ENCODE measurements at regions not wholly inside any gene's neighbourhood (a gene's known extent, or its start where the extent isn't known, plus 50 kb on each side); places are given as distances from the start of the nearest gene placed in this dataset.

DNA sequence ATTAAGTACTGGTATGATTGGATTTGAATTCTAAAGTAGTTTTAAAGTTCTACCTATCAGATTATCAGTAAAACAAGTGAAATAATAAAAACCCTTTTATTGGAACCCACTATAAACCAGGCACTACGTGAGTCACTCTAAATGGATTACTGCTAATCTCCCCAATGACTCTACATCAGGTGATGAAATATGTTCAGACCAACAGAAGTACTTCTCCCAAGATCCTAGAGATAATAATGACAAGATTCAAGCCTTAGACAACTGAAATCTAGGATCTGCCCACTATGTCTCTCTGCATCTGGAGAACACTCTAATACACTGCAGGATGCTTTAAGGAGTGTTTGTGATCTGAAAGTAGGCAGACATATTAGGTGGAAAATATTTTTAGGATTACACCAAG lies 652.1 kb upstream of the CHORDC1 start:
- Mint-ChIP-seq H3K27ac (no peak overlapping the region), H3K4me3 (no peak overlapping the region), H3K9me3 (no peaks in the 10 kb centered on the region), H3K27me3 (no peaks in the 10 kb centered on the region), H3K4me1 (no peaks in the 10 kb centered on the region), H3K36me3 (no peaks in the 10 kb centered on the region)

- Mint-ChIP-seq H3K4me1 (no peaks in the 10 kb centered on the region), H3K27me3 (no peaks in the 10 kb centered on the region), H3K9me3 (no peaks in the 10 kb centered on the region), H3K27ac (no peak overlapping the region), H3K36me3 (no peaks in the 10 kb centered on the region), H3K4me3 (no peak overlapping the region)
These were observed 651.4 kb upstream of the CHORDC1 start for GRCh38 chr11:90874281-90874680.

- Mint-ChIP-seq H3K9me3 (no peaks in the 10 kb centered on the region), H3K27me3 (no peaks in the 10 kb centered on the region), H3K36me3 (no peaks in the 10 kb centered on the region), H3K4me1 (no peaks in the 10 kb centered on the region), H3K4me3 (no peak overlapping the region), H3K27ac (no peak overlapping the region)
These were observed 644.6 kb upstream of the CHORDC1 start for GRCh38 chr11:90867416-90867815.

- Mint-ChIP-seq H3K4me1 (no peaks in the 10 kb centered on the region), H3K36me3 (no peaks in the 10 kb centered on the region), H3K27me3 (no peaks in the 10 kb centered on the region), H3K27ac (no peak overlapping the region), H3K9me3 (peaks cover 5% of the 10 kb centered on the region), H3K4me3 (no peak overlapping the region)
These were observed 633.9 kb upstream of the CHORDC1 start for GRCh38 chr11:90856790-90857189.

DNA sequence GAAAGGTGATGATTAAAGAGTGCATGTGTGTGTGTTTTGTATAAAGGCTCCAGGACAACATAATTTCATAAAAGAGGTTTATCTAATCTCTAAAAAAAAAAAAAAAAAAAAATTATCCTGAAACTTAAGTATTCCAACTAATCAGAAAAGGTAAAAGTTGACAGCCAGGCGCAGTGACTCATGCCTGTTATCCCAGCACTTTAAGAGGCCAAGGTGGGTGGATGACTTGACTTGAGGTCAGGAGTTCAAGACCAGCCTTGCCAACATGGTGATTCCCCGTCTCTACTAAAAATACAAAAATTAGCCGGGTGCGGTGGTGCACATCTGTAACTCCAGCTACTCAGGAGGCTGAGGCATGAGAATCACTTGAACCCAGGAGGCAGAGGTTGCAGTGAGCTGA lies 632.7 kb upstream of the CHORDC1 start:
- no peaks in the 10 kb centered on the region for H3K36me3 Mint-ChIP-seq
- no peak overlapping the region for H3K4me3 Mint-ChIP-seq
- no peaks in the 10 kb centered on the region for H3K4me1 Mint-ChIP-seq
- H3K27me3 Mint-ChIP-seq, result no peaks in the 10 kb centered on the region
- H3K9me3 Mint-ChIP-seq, result peaks cover 3% of the 10 kb centered on the region
- H3K27ac Mint-ChIP-seq, result no peak overlapping the region

- no peak overlapping the region for H3K4me3 Mint-ChIP-seq
- H3K9me3 Mint-ChIP-seq, result peaks cover 5% of the 10 kb centered on the region
- H3K36me3 Mint-ChIP-seq, result no peaks in the 10 kb centered on the region
- H3K27me3 Mint-ChIP-seq, result no peaks in the 10 kb centered on the region
- no peaks in the 10 kb centered on the region for H3K4me1 Mint-ChIP-seq
- H3K27ac Mint-ChIP-seq, result no peak overlapping the region
These were observed 628.3 kb upstream of the CHORDC1 start for GRCh38 chr11:90851196-90851595.

DNA sequence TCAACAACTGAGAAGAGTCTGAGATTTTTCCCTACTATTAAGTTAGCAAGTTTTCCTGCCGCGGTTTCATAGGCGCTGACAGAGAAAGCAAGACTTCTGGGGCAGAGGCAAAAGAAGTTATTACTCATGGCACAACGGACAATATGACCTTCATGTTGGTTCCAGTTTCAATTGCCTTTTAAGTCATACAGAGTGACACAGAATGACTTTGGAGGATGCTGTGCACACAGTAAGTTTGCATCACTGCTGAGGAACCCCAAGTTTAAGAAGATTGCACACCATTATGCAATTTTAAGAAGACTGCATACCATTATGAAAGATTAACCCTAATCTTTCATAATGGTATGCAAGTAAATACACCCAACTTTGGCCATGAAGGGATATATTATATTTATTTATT lies 626.5 kb upstream of the CHORDC1 start:
- Mint-ChIP-seq H3K27me3 (no peaks in the 10 kb centered on the region), H3K4me1 (no peaks in the 10 kb centered on the region), H3K27ac (no peak overlapping the region), H3K36me3 (no peaks in the 10 kb centered on the region), H3K4me3 (no peak overlapping the region), H3K9me3 (peaks cover 5% of the 10 kb centered on the region)

DNA sequence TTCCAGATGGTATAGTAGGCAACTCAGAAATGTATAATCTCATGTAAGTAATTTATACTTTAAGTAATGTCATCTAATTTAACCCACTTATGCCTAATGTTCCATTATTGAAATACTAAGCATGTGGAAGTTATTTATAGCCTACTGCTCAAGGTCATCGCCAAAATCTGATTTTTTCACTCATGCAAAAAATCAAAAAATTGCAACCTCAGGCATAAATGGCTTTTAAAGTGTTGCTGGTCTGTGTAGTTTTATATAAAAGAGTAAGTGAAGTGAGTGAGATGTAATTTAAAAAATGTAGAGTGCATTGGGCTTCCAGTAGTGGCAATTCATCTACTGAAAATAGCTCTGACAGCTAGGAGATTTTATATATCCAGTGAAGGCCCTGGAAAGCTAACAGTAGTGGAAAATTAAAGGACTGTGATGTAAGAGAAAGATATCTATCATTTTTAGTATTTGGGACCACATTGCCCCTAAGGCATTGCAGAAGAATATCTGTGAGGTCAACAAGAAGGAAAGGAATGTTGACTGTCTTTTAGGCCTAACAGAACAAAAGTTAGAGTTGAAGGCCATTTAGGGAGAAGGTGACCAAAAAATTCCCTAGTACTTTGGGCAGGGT lies 624.5 kb upstream of the CHORDC1 start:
- H3K27ac Mint-ChIP-seq, result no peak overlapping the region
- H3K27me3 Mint-ChIP-seq, result no peaks in the 10 kb centered on the region
- H3K36me3 Mint-ChIP-seq, result no peaks in the 10 kb centered on the region
- H3K4me3 Mint-ChIP-seq, result no peak overlapping the region
- no peaks in the 10 kb centered on the region for H3K4me1 Mint-ChIP-seq
- H3K9me3 Mint-ChIP-seq, result peaks cover 5% of the 10 kb centered on the region

- no peaks in the 10 kb centered on the region for H3K4me1 Mint-ChIP-seq
- H3K27me3 Mint-ChIP-seq, result no peaks in the 10 kb centered on the region
- no peak overlapping the region for H3K4me3 Mint-ChIP-seq
- no peak overlapping the region for H3K27ac Mint-ChIP-seq
- peaks cover 5% of the 10 kb centered on the region for H3K9me3 Mint-ChIP-seq
- no peaks in the 10 kb centered on the region for H3K36me3 Mint-ChIP-seq
These were observed 623.8 kb upstream of the CHORDC1 start for GRCh38 chr11:90846628-90847027.

DNA sequence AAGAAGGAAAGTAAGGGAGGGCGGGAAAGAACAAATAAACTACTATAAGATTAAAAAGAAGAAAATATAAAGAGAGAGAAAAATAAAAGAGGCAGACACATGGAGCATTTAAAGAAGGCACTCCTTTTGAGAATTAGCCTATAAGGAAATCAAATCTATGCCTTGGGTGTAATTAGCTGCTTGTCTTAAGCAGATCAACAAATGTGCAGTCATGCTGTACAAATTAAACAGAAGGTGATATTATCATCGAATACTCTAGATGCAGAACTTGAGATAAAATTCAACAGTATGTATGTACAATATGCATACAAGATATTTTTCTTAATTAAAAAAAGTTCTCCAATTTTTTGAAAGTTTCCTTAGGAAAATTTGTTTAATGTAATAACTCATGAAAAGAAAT lies 623.0 kb upstream of the CHORDC1 start:
- peaks cover 8% of the 10 kb centered on the region for H3K9me3 Mint-ChIP-seq
- H3K27me3 Mint-ChIP-seq, result no peaks in the 10 kb centered on the region
- H3K36me3 Mint-ChIP-seq, result no peaks in the 10 kb centered on the region
- H3K4me3 Mint-ChIP-seq, result no peak overlapping the region
- no peak overlapping the region for H3K27ac Mint-ChIP-seq
- no peaks in the 10 kb centered on the region for H3K4me1 Mint-ChIP-seq

- H3K4me3 Mint-ChIP-seq, result no peak overlapping the region
- H3K9me3 Mint-ChIP-seq, result peaks cover 8% of the 10 kb centered on the region
- no peak overlapping the region for H3K27ac Mint-ChIP-seq
- H3K36me3 Mint-ChIP-seq, result no peaks in the 10 kb centered on the region
- H3K4me1 Mint-ChIP-seq, result no peaks in the 10 kb centered on the region
- no peaks in the 10 kb centered on the region for H3K27me3 Mint-ChIP-seq
These were observed 622.3 kb upstream of the CHORDC1 start for GRCh38 chr11:90845126-90845525.

- Mint-ChIP-seq H3K27ac (no peak overlapping the region), H3K4me3 (no peak overlapping the region), H3K9me3 (peaks cover 8% of the 10 kb centered on the region), H3K36me3 (no peaks in the 10 kb centered on the region), H3K27me3 (no peaks in the 10 kb centered on the region), H3K4me1 (no peaks in the 10 kb centered on the region)
These were observed 621.2 kb upstream of the CHORDC1 start for GRCh38 chr11:90844041-90844440.

GRCh38 chr11:90842681-90843080 lies 619.8 kb upstream of the CHORDC1 start:
- Mint-ChIP-seq H3K4me1 (no peaks in the 10 kb centered on the region), H3K27ac (no peak overlapping the region), H3K4me3 (no peak overlapping the region), H3K9me3 (peaks cover 12% of the 10 kb centered on the region), H3K27me3 (no peaks in the 10 kb centered on the region), H3K36me3 (no peaks in the 10 kb centered on the region)

GRCh38 chr11:90840071-90840470 lies 617.2 kb upstream of the CHORDC1 start:
- no peaks in the 10 kb centered on the region for H3K36me3 Mint-ChIP-seq
- H3K27ac Mint-ChIP-seq, result no peak overlapping the region
- H3K9me3 Mint-ChIP-seq, result peaks cover 8% of the 10 kb centered on the region
- no peaks in the 10 kb centered on the region for H3K4me1 Mint-ChIP-seq
- no peaks in the 10 kb centered on the region for H3K27me3 Mint-ChIP-seq
- H3K4me3 Mint-ChIP-seq, result no peak overlapping the region

GRCh38 chr11:90836031-90836430 lies 613.2 kb upstream of the CHORDC1 start:
- H3K9me3 Mint-ChIP-seq, result peaks cover 9% of the 10 kb centered on the region
- H3K4me3 Mint-ChIP-seq, result no peak overlapping the region
- no peak overlapping the region for H3K27ac Mint-ChIP-seq
- H3K4me1 Mint-ChIP-seq, result no peaks in the 10 kb centered on the region
- no peaks in the 10 kb centered on the region for H3K27me3 Mint-ChIP-seq
- H3K36me3 Mint-ChIP-seq, result no peaks in the 10 kb centered on the region

DNA sequence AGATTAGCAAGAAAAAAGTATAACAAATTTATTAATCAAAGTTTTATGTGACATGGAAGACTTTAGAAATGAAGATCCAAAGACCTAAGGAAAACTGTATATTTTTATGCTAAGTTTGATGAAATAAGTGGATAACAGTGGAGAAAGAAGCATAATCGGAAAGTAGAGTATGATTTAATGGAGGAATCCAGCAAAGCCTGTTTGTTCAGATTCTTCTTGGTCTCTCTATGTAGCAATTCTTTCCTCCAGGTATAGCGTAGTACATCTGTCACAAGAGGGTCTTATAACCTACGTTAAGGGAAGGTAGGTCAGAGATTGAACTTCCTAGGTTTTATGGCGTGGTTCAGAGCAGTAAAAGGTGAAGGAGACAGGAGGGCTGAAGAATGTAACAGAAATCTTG lies 600.6 kb upstream of the CHORDC1 start:
- H3K27me3 Mint-ChIP-seq, result no peaks in the 10 kb centered on the region
- H3K9me3 Mint-ChIP-seq, result peaks cover 17% of the 10 kb centered on the region
- H3K36me3 Mint-ChIP-seq, result peaks cover 2% of the 10 kb centered on the region
- no peak overlapping the region for H3K27ac Mint-ChIP-seq
- no peaks in the 10 kb centered on the region for H3K4me1 Mint-ChIP-seq
- H3K4me3 Mint-ChIP-seq, result no peak overlapping the region

- H3K9me3 Mint-ChIP-seq, result peaks cover 17% of the 10 kb centered on the region
- H3K4me3 Mint-ChIP-seq, result no peak overlapping the region
- peaks cover 2% of the 10 kb centered on the region for H3K36me3 Mint-ChIP-seq
- no peak overlapping the region for H3K27ac Mint-ChIP-seq
- H3K27me3 Mint-ChIP-seq, result no peaks in the 10 kb centered on the region
- no peaks in the 10 kb centered on the region for H3K4me1 Mint-ChIP-seq
These were observed 600.1 kb upstream of the CHORDC1 start for GRCh38 chr11:90822996-90823395.
